Activated T-helper 1 cell treated with anti-CD3 and anti-CD28 coated beads, Interleukin-2, amount 50 U/mL, for 16 hours (primary cell): ENCODE measurements at regions not wholly inside any gene's neighbourhood (a gene's known extent, or its start where the extent isn't known, plus 50 kb on each side); places are given as distances from the start of the nearest gene placed in this dataset.

Experiments used
- DNase-seq, 2 donors: peaks; one replicate each; pipeline ENCODE4 v3.0.0-alpha.2; 2020; ENCODE audit warnings: low read depth in 1 of 2, low spot score in 1 of 2

DNA sequence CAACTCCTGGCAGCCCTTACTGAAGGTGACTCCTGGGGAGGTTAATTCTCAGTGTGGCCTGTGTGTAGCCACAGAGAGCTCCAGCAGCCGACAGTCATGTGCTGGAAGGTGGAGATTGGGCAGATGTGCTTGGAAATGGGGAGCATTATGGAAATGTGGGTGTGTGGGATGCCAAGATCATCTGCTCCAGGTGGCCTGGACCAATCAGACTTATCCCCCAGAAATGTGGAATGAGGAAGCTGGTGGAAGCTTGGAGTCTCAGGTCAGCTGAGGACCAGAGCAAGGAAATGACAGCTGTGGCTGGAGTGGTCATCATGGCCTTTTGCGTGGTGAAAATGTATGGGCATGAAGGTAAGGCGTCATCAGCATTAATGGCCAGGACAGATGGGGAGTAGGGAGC is 234.0 kb downstream of the MIAT start:
- no peak for DNase-seq

DNA sequence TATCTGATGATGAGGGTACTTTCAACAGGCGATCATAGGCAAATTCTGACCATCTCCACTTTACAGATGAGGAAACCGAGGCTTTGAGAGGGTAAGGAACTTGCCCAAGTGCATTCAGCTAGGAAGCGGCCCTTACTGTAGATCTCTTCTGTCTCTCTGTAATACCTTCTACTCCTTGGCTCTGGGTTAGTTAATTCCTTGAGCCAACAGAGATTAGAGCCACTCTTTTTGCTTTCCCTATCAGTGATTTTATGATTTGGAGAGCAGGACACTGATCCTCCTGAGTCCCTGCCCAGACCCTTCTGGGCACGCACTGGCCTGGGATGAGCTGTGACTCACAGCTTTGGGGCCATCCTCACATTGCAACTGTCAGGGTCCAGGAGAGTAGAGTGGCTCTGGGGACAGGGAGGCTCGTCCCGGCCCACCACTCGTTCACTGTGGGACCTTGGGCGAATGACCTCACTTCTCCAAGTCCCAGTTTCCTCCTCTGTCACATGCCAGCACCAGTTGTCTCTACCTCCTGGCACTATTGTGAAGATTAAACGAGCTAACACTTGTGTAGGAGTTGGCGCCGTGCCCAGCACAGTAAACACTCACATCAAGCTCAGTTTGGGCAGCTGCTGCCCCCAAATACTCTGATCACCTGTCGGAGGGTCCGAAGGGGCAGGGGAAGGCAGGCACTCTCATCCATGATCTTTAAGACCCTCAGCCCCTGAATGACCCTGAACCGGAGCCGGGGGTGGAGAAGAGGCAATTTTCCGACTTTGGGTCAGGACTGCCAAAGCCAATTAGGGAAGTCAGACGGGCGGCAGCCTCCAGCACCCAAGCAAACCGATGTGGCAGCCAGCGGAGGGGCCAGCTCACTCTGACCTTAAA is 235.0 kb downstream of the MIAT start:
- DNase-seq: no peak

DNA sequence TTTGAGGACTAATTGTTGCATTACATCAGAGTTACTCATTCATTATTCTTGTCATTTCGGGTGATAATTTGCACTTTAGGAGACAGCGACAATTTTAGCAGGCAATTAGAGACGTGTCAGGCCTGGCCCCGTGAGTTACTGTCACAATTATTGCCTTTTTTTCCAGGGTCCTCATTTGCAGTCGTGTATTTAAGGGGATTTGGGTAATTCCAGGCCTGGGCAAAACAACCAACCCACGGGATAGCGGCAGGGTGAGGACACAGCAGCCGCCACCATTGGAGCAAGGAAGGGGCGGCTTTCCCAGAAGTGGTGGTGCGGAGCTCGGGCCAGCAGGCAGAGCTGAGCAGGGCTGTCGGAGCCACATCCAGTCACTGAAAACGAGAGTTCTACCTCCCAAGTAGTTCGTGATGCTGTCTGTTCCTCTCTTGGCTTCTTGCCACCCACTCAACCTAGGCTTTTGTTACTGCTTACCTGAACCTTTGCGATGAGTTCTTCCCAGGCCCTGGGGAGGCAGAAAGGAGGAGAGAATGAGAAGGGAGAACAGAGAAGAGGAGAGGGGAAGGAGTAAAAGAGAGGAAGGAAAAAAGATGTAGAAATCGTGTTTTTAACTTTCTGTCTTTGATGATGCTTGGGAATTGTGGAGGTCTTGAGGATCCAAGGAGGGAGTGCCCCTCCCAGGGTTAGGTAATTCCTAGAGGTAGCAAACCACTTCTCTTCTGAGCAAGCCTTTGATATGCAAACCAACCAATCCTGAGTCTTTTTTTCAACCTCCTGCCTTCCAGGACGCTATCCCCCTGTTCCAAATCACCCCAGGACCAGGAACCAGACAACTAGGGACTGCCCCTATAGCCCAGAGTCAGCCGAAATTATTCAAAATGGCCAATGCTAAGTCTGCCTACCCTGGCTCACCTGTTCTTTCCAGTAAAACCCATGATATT is 236.1 kb downstream of the MIAT start:
- DNase-seq: no peak

DNA sequence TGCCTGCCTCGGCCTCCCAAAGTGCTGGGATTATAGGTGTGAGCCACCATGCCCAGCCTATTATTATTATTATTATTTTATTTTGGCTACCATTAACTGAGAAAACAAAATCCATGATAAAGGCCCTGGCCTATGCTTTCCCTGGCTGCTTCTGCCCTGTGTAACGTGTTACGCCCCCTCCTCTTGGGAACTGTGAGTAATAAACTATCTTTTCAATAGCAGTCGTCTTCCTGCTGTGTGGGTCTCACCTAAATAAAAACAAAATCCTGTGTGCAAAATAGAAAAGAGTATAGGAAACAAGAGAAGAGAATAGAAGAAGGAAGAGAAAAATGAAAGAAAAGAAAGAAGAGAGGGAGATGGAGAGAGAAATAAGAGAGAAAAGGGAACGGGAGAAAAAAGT is 237.0 kb downstream of the MIAT start:
- DNase-seq: no peak

DNA sequence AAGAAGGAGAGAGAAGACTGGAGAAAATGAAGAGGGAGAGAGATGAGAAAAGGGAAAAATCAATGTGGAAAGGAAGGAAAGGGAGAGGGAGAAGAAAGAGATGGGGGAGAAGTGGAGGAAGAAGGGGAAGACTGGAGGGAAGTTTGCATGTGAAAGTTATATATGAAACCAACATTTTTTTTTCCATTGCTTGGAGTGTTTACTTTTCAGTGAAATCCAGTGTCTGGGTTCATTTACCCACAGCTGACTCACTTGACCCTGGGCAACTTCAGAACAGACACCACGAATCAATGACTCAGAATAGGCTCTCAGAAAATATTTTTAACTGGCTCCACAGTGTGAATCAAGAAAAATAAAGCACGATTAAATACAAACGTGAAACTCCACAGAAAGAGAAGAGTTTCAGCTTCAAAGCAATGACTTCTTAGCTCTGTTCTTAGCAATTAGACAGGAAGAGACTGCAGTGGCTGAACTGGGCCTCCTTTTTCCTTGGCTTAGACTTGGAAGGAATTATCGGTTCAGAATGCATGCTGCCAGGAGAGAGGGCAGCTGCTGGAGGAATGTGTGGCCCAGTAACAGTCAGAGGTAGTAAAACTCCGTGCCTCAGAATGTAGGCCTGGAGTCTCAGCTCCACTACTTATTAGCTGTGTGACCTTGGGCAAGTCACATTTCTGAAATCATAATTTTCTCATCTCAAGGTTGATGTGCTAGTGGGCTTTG is 237.5 kb downstream of the MIAT start:
- DNase-seq: no peak

DNA sequence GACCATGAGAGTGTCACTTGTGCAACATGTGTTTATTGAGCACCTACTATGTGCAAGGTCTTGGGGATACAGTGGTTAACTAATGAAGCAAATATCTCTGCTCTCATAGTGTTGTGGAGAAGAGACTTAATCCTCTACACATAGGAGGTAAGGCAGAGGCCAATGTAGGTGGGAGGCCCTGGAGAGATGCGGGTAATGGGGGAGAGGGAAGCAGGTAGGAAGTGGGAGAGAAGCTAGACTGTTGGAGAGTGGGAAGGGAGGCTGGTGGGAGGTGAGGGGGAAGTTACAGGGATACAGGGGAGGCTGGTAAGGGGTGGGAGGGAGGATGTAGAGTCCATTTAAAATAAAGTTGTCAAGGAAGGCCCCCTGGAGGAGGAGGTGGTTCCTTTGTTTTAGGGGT is 240.0 kb downstream of the MIAT start:
- no peak for DNase-seq

DNA sequence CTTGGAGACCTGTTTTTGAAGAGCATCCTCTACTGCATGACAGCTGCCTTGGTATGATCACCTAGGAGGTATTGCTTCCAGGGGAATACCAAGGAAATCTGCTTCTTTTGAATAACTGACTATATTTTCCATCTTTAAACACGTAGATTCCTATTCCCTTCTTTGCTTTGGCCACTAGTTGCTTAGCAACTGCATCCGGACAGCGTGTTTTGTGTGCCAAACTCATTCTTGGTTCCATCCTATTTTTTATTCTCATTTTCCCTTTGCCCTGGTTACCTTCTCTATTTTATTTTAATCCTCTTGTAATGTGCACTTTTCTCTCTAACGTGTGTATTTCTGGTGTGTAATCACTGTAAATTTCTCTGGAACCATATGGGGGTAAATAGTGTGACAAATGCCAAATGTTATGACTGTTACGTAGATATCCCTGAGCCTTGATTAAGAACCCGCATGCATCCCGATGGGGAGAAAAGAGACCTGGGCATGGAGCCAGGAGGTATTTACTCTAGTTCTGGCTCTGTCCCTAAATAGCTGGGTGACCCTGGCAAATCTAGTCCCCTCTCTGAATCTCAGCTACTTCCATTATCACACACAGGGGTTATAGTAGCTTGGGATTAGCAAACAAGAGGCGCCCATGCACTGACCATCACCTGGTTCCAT is 241.7 kb downstream of the MIAT start:
- DNase-seq: no peak

DNA sequence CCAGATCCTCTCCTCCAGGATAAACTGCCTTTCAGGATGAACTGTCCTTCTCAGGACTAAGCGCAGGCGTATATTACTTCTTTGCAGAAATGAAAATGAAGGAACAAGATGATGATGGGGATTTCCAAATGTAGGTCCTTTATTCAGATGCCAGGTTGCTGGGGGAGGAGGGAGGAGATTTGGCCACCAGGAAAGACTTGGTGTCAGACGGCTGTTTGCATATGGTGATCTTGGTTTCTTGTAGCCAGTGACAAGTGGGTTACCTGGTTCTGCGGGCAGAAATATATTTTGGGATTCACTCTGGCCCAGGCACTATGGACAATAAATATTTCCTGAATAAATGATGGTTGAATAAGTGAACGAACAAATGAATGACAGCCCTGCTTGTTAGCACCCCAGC is 243.4 kb downstream of the MIAT start:
- DNase-seq: no peak

DNA sequence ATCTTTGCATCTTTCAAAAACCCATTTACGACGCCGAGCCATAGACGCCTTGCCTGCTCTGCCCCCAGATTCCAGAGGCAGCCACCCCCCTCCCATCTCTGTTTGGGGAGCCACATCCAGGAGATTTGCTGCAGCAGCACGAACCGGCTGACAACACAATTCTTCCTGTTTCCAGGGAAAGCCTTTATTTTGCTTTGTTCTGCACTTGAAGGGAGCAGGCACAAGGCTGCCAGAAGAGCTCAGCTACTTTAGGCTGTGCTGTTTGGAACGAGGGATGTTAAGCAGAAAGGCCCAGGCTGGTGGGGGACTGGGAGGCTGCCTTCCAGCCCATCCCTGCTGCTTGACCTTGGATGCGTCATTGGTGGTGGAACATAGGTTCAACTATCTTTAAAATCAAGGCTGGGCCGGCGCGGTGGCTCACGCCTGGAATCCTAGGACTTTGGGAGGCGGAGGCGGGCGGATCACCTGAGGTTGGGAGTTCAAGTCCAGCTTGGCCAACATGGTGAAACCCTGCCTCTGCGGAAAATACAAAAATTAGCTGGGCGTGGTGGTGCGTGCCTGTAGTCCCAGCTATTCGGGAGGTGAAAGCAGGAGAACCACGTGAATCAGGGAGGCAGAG is 243.9 kb downstream of the MIAT start:
- DNase-seq: no peak

DNA sequence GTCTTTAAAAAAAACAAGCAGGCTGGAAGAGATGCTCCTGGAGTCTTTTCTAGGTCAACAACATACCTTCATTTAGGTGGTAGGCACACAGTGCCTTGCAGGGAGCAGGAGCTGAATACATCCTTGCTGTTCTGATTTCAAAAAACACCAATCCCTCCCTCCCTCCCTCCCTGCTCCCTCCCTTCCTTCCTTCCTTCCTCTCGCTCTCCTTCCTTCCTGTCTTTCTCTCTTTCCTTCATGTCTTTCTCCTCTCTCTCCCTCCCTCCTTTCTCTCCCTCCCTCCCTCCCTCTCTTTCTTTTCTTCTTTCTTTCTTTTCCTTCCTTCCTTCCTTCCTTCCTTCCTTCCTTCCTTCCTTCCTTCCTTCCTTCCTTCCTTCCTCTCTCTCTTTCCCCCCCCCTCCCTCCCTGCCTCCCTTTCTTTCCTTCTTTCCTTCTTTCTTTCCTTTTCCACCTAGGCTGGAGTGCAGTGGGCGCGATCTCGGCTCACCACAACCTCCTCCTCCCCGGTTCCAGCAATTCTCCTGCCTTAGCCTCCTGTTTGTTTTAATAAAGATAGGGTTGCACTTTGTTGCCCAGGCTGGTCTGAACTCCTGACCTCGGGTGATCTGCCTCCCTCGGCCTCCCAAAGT is 245.1 kb downstream of the MIAT start:
- DNase-seq: no peak

DNA sequence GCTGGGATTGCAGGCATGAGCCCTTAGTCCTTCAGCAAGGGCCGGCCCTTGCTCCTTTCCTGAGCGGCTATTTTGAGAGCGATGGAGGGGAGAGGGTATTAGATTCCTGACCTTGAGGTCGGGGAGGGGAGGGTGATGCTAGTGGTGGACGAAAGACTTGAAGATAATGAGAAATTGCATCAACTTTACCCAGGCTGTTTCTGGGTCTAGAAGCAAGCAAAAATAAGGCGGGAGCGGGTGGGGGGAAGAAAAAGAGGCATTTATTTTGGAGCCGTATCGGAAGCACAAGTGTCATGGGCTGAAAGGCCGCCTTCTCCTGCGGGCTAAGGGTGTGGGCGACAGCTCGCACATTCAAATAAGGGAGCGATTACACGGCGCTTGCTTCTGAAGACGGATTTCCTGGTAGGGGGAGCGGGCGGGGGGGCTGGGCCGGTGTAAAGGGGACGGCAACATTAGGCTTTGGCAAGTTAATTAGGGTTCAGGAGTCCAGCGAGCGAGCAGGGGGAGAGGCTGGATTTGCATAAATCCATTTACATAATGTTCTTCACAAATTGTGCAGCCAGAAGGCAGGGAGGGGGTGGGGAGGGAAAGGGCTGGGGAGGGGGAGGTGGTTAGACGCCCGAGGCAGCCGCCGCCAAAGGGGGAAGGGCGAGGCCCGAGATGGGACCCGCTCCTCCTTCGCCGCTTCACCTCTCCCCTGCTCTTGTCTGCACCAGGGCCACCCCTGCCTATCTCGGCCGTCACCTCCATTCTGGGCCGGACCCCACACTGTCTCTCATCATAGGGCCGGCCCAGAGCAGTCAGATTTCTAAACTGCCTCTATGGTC is 245.9 kb downstream of the MIAT start:
- no peak for DNase-seq

DNA sequence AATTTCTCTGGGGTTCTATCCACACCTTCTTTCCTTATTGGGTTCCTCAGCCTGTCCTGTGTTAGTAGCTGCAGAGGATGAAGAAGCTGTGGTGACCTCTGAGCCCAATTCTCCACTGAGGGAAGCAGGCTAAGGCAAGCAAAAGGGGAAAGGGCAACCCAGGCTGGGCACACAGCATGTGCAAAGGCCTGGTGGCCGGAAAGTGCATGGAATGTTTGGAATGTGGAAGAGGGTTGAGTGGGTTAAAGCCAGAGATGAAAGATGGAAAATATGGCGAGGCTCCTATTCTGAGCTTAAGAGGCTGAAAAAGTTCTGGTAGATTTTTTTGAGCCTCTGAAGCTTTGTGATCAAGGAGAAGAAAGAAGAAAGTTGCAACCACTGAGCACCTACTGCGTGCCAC is 247.1 kb downstream of the MIAT start:
- DNase-seq: no peak

DNA sequence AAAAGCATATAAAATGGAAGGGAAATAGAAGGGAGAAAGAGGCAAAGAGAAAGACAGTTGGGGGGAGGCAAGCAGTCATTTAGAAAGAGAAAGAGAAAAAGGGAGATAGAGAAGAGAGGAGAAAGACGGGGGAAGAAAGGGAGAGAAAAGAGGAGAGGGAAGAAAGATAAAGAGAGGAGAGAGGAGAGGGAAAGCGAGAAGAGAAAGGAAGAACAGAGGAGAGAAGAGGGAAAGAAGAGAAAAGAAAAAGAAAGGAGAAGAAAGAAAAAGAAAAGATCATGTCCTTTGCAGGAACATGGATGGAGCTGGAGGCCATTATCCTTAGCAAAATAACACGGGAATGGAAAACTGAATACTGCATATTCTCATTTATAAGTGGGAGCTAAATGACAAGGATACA is 247.7 kb downstream of the MIAT start:
- no peak for DNase-seq

DNA sequence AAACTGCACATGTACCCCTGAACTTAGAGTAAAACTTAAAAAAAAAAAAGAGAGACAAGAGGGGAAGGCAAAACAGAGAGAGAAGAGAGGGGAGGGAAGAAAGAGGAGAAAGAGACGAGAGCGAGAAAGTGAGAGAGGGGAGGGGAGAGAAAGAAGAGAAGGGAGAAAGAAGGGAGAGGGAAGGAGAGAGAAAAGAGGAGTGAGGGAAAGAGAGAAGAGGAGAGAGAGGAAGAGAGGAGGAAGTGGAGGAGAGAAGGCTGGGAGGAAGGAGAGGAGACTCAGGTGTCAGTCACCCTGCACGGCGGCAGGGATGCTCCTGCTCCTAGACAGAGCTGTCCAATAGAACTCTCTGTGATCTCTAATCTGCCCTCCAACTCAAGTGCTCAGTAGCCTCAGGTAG is 248.3 kb downstream of the MIAT start:
- no peak for DNase-seq

DNA sequence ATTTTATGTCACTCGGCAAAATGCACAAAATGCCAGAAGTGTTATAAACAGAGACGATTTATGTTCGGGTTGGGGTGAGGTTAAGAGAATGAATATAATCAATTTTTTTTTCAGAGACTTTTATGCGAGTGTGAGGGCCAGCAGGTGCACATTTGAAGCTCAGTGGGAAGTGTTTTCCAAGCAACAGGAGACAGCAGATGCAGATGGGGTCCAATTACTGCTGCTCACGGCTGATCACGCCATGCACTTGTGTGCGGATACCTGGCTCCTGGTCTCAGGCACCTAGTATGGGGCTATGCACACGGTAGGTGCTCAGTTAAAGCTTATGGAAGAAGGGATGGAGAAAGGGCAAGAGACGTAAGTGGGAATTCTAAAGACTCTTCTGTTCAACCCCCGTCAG is 249.1 kb downstream of the MIAT start:
- DNase-seq: no peak

DNA sequence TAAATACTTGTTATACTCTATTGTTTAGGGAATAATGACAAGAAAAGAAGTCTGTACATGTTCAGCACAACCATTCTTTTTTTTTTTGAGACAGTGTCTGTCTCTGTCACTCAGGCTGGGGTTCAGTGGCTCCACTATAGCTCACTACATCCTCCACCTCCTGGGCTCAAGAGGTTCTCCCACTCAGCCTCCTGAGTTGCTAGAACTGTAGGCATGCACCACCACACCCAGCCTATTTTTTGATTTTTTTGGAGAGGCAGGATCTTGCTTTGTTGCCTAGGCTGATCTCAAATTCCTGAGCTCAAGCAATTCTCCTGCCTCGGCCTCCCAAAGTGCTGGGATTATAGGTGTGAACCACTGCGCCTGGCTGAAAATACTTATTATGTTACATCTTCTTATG is 250.0 kb downstream of the MIAT start:
- no peak for DNase-seq

DNA sequence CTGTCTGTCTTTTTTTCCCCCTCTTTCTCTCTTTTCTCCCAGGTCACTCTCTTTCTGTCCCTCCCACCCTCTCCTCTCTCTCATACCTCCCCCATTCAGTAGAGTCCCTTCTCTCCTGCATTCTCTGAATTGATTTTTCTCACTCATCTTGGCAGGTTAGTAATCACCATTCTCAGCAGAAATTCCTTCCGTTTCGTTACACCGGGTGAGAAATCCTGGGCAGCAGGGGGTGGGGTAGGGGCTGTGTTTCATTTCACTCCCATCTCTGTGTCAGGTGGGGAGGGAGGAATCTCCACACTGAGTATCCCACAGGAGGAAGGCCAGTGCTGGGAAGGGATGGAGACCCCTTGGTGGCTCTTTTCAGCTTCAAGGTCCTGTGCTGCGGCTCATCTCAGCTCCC is 253.5 kb downstream of the MIAT start:
- DNase-seq: no peak

DNA sequence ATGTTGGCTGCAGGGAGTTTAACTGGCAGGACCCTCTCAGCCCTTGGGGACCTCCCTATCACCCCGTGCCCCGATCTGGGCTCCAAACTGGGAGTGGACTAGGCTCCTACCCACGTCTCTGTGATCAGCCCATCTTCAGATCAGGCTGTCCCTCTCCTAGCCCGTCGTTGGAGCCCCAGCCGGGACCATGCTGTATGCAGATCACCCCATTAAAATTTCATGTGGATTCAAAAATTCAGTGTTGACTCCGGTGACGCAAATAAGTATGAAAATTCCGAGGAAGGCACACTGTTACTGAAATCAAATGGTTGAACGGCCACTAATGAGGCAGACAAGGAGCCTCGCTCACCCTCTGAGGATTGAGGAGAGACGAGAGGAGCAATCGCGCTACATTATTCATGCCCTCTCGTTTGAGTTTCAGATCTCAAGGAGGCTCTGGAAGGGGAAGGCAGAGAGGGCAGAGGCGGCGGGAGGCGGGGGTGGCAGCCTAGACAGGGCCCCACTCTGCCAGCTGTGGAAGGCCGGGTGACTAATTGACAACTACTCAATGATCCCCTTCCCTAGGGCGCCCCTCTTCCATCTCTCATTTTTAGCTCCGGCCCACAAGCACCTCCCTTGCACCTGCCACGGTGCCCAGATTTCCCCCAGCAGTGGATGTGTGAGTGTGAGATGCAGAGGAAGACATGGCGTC is 255.4 kb downstream of the MIAT start:
- no peak for DNase-seq
